Duodenal mucosa (tissue), 2 donors: ENCODE measurements at regions not wholly inside any gene's neighbourhood (a gene's known extent, or its start where the extent isn't known, plus 50 kb on each side); places are given as distances from the start of the nearest gene placed in this dataset.

Experiments used
- H3K27ac ChIP-seq: one replicate; pipeline ENCODE4 v1.7.0; 2013; ENCODE audit warnings: low read depth, low read length
- H3K27me3 ChIP-seq, 2 donors: one replicate each; pipeline ENCODE4 v1.7.0; 2013; ENCODE audit warnings: low read length in 2 of 2, control low read depth in 1 of 2; ENCODE audit not compliant: insufficient read depth in 2 of 2, control insufficient read depth in 1 of 2
- H3K36me3 ChIP-seq, 2 donors: one replicate each; pipeline ENCODE4 v1.7.0; 2013; ENCODE audit warnings: low read length in 2 of 2, control low read depth in 1 of 2; ENCODE audit not compliant: insufficient read depth in 2 of 2, control insufficient read depth in 1 of 2
- H3K4me1 ChIP-seq, 2 donors: one replicate each; pipeline ENCODE4 v1.7.0; 2013; ENCODE audit warnings: low read length in 2 of 2, control low read depth in 1 of 2; ENCODE audit not compliant: insufficient read depth in 2 of 2, control insufficient read depth in 1 of 2
- H3K4me3 ChIP-seq, 2 donors: one replicate each; pipeline ENCODE4 v1.7.0; 2013; ENCODE audit warnings: low read length in 2 of 2, low read depth in 1 of 2
- H3K9ac ChIP-seq, 2 donors: one replicate each; pipeline ENCODE4 v1.7.0; 2013; ENCODE audit warnings: low read length in 2 of 2, low read depth in 1 of 2
- H3K9me3 ChIP-seq, 2 donors: one replicate each; pipeline ENCODE4 v1.7.0; 2013; ENCODE audit warnings: low read length in 2 of 2, control low read depth in 1 of 2; ENCODE audit not compliant: control insufficient read depth in 1 of 2

GRCh38 chr18:25463726-25464125 is 111.8 kb upstream of the ZNF521 start:
- no peaks in the 10 kb centered on the region for H3K27me3 ChIP-seq
- H3K27ac ChIP-seq = no peak overlapping the region
- no peaks in the 10 kb centered on the region for H3K4me1 ChIP-seq
- no peaks in the 10 kb centered on the region for H3K36me3 ChIP-seq
- no peak overlapping the region for H3K9ac ChIP-seq
- no peaks in the 10 kb centered on the region for H3K9me3 ChIP-seq
- H3K4me3 ChIP-seq = no peak overlapping the region

GRCh38 chr18:25459814-25460213 is 107.8 kb upstream of the ZNF521 start:
- H3K4me1 ChIP-seq = no peaks in the 10 kb centered on the region
- H3K9ac ChIP-seq = no peak overlapping the region
- H3K36me3 ChIP-seq = no peaks in the 10 kb centered on the region
- no peak overlapping the region for H3K4me3 ChIP-seq
- H3K27ac ChIP-seq = no peak overlapping the region
- no peaks in the 10 kb centered on the region for H3K9me3 ChIP-seq
- H3K27me3 ChIP-seq = no peaks in the 10 kb centered on the region

GRCh38 chr18:25457601-25458000 is 105.6 kb upstream of the ZNF521 start:
- Histone ChIP-seq H3K4me1 (no peaks in the 10 kb centered on the region), H3K27ac (no peak overlapping the region), H3K27me3 (no peaks in the 10 kb centered on the region), H3K4me3 (no peak overlapping the region), H3K9ac (no peak overlapping the region), H3K36me3 (no peaks in the 10 kb centered on the region), H3K9me3 (no peaks in the 10 kb centered on the region)

DNA sequence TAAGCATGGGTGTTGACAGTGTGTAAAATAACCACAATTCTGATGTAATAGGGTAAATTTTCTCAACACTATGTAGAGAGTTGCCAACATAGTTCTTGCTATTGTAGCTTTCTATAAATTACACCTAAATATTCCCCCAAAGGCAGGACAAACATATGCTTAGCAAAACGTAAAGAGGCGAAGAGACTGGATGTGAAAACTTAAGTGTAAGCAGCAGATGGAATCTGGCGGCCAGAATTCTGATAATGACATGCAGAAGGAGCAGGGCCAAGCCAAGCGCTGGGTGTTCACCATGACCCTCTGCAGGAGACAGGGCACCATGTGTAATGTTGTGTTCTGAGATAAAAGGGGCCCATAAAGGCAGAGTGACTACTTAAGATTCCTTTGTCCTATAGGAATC is 105.2 kb upstream of the ZNF521 start:
- no peaks in the 10 kb centered on the region for H3K27me3 ChIP-seq
- no peaks in the 10 kb centered on the region for H3K9me3 ChIP-seq
- H3K9ac ChIP-seq = no peak overlapping the region
- H3K4me3 ChIP-seq = no peak overlapping the region
- H3K36me3 ChIP-seq = no peaks in the 10 kb centered on the region
- H3K4me1 ChIP-seq = no peaks in the 10 kb centered on the region
- no peak overlapping the region for H3K27ac ChIP-seq

DNA sequence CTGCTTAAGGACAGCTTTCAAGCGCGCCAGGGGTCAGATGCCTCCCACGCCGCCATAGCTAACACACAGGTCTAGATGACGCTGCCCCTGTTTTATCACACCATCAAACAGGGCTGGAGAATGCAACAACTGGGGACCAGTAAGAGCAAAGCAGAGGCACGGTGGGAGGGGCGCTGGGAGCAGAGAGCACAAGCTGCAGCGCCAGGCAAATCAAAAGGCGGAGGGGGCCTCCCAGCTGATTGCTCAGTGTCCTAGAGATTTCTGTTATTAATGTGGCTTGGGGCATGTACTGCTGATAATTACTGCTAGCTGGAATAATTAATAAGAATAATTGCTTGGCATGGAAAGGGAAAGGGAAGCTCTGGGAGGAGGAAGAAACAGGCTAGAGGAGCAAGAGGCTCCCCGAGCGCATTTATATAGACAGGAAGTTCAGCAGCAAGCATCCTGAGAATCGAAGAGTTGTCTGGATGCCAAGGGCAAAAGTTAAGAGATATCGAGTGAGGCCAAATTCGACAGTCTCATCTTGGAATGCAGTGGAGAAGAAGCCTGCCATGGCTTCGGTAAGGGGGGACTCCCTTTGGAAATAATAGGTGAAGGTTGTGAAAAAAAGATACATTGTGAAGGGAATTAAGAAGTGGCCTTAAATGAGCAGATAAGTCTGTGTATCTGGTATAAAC is 104.5 kb upstream of the ZNF521 start:
- Histone ChIP-seq H3K4me1 (no peaks in the 10 kb centered on the region), H3K27me3 (no peaks in the 10 kb centered on the region), H3K27ac (no peak overlapping the region), H3K9ac (no peak overlapping the region), H3K9me3 (no peaks in the 10 kb centered on the region), H3K4me3 (no peak overlapping the region), H3K36me3 (no peaks in the 10 kb centered on the region)

GRCh38 chr18:25455646-25456045 is 103.7 kb upstream of the ZNF521 start:
- H3K9ac ChIP-seq = no peak overlapping the region
- H3K9me3 ChIP-seq = peaks cover 0 to 7% of the 10 kb centered on the region in 2 donors
- no peaks in the 10 kb centered on the region for H3K4me1 ChIP-seq
- H3K27ac ChIP-seq = no peak overlapping the region
- no peaks in the 10 kb centered on the region for H3K27me3 ChIP-seq
- H3K4me3 ChIP-seq = no peak overlapping the region
- H3K36me3 ChIP-seq = no peaks in the 10 kb centered on the region

DNA sequence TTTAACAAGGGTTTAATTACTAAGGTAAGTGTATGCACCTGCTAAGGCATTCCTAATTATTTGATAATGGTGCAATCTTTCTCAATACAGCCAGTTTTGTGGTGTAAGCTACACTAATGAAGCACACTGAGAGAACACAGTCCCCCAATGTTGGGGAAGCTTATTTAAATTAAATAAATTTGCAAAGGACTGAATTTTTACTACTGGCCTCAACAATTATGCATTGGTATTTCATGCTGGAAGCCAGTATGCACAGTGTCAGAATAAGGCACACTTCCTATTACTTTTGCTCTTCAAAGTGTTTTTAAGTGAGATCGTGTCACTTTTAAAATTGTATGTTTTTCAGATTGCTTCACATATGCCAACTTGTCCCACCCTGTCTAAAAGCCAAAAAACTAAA is 103.2 kb upstream of the ZNF521 start:
- Histone ChIP-seq H3K9ac (no peak overlapping the region), H3K4me1 (no peaks in the 10 kb centered on the region), H3K9me3 (peaks cover 0 to 7% of the 10 kb centered on the region in 2 donors), H3K36me3 (no peaks in the 10 kb centered on the region), H3K27me3 (no peaks in the 10 kb centered on the region), H3K27ac (no peak overlapping the region), H3K4me3 (no peak overlapping the region)

- Histone ChIP-seq H3K36me3 (no peaks in the 10 kb centered on the region), H3K4me3 (no peak overlapping the region), H3K9ac (no peak overlapping the region), H3K27ac (no peak overlapping the region), H3K27me3 (no peaks in the 10 kb centered on the region), H3K9me3 (peaks cover 0 to 7% of the 10 kb centered on the region in 2 donors), H3K4me1 (no peaks in the 10 kb centered on the region)
Observed at GRCh38 chr18:25454730-25455129, 102.8 kb upstream of the ZNF521 start.

DNA sequence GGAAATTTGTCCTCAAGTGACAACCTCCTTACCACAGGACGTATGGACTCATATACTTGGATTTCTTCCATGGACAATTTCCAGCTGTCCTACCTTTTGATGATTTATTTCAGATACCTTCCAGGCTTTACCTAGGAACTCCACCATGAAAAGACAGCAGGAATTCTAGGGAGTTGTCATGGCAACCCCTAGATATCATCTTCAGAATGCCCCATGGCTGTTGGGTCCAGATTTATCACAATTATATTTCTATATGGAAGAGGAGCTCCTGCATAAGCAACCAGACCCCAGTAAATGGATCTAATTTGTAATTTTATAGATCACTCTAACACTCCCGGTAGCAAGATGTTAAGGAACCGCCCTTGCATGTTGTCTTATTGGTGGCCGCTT is 102.3 kb upstream of the ZNF521 start:
- Histone ChIP-seq H3K27me3 (no peaks in the 10 kb centered on the region), H3K9me3 (peaks cover 0 to 7% of the 10 kb centered on the region in 2 donors), H3K4me1 (no peaks in the 10 kb centered on the region), H3K27ac (no peak overlapping the region), H3K36me3 (no peaks in the 10 kb centered on the region), H3K9ac (no peak overlapping the region), H3K4me3 (no peak overlapping the region)

- Histone ChIP-seq H3K27ac (no peak overlapping the region), H3K9ac (no peak overlapping the region), H3K27me3 (no peaks in the 10 kb centered on the region), H3K4me3 (no peak overlapping the region), H3K36me3 (no peaks in the 10 kb centered on the region), H3K4me1 (no peaks in the 10 kb centered on the region), H3K9me3 (peaks cover 0 to 7% of the 10 kb centered on the region in 2 donors)
Observed at GRCh38 chr18:25453556-25454269, 101.7 kb upstream of the ZNF521 start.
